Activated CD4-positive, CD25-positive, alpha-beta regulatory T cell treated with anti-CD3 and anti-CD28 coated beads, Interleukin-2, amount 50 U/mL, for 72 hours (primary cell): ENCODE measurements at regions not wholly inside any gene's neighbourhood (a gene's known extent, or its start where the extent isn't known, plus 50 kb on each side); places are given as distances from the start of the nearest gene placed in this dataset.
A peak's percentile ranks its signal among the peaks of the same experiment; 100 is the strongest.
"Not testable (repeated sequence)": the region's sequence is repeated elsewhere in the genome, so short reads cannot be mapped to it uniquely, and the experiment has no call there.

Experiments used
- DNase-seq: peaks from one replicate; pipeline ENCODE4 v3.0.0; 2021

DNA sequence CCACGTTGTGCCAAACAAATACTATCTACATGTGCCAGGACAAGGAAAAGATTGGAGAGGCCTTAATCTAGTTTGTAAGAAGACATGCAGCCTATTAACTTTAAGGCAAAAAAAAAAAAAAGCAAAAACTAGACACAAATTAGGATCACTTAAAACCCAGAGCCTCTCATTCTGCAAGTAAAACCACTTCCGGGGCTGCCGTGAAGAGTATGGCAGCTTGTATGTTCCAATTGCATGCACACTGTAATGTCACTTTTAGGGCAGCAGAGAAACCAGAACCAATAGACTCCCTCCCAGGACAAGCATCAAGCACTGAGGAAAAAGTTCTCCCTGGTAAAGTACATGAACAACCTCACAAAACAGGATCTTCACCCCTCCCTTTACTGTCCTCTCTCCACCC is 70.6 kb downstream of the RSL24D1 start:
- no peak for DNase-seq

DNA sequence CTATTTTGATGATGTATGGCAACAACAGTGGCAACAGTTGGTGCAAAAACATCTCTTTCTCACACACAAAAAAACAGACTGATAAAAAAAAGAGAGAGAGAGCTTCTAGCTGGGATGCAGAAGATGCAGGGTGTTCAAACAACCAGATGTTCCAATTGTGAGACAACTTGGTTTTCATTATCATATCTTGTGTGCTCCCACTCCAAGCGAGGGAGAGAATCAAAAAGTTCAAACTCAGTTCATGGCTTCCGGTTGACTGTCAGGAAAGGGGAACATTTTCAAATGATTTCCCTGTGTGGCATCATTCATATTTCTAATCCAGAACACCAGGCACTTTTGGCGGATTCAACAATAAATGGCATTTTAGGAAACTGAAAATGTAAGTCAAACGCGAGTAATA is 72.1 kb downstream of the RSL24D1 start:
- DNase-seq = no peak

DNA sequence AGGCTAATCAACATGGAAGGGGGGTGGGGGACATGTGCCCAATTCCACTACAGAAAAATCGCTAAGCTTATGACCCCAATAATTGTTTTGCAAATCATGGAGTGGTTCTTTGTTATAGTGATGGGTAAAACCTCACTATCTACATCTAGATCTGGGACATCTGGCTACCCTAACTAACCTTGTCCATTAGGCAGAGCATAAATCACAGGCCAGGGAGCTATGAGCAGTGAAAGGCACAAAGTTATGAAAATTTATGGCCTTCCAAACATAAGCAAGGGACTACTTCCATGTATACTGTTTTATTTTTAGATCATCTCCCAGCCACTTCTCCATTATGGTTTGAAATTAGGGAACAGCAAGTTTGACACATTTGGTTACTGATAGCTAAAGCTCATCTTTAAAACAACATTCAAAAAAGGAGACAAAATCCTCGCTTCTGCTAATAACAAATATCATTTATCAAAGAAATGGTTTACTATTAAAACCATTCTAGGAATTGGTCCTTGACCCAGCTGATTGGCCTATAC is 78.3 kb downstream of the RSL24D1 start:
- DNase-seq = no peak

DNA sequence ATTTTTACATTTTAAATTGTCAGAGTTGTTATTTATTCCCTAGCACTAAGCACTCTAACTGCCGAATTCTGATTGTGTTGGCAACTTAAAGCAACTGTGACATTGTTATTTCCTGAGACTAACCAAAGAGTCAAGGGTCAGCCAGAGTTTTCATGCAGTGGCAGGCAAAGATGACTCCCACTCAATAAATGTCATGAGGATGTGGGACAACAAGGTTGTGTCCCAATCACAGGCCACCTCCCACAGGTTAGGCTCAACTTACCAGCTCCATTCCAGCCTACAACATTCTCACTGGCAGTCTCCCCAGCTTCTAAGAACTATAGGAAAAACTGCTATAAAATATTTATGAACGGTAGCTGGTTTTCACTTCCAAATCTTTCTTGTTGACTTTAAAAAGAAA is 80.1 kb downstream of the RSL24D1 start:
- no peak for DNase-seq

DNA sequence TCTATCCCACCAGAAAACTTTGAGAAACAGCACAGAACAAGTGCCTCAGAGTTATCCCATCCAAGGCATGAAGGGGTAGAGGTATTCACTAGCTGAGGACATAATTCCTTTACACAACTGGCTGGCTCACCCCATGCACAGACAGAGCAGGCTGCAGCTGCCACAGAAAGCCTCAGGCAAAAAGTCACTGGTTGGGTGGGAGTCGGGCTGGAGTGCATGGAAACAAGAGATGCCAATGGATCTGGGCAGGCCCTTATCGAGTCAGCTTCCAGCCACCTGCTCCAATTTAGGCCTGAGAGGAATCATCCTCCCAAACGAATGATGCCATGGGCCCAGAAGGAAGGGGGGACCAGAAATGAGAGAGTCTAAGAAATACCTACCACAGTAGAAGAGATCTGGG is 83.0 kb downstream of the RSL24D1 start:
- DNase-seq = no peak

DNA sequence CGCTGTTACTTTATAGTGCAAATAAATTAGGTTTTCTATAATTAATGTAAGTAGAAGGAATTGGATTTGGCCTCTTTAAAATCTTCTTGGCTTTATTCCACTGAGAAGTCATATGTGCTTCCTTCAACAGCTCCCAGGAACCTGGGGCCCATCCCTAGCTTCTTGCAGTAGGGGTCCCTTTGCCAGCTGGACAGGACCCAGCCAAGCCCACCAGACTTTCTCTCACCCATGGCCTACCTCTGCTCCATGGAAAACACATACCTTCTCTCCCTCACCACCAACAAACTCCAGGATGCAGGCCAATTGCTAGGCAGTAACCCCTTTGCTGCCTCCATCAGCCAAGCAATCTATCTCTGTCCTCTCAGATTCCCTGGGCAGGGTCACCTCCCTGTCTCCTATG is 84.0 kb downstream of the RSL24D1 start:
- no peak for DNase-seq

DNA sequence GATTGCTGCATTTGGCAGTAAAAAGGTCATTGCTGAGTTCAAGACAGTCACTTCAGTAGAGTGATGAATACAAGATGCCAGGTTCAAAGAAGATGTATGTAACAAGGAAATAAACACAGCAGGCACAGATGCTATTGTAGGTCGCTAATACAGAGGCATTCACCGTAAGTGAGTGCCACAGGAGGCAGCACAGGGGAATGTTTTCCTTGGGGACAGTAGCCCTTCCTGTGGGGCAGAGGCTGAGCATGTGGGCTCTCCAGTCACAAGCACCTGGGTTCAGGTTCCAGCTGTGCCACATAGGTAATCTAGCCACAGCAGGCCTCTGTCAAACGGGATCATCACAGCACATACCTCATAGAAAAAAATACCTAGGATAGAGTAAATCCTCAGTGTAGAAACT is 86.3 kb downstream of the RSL24D1 start:
- DNase-seq = no peak

DNA sequence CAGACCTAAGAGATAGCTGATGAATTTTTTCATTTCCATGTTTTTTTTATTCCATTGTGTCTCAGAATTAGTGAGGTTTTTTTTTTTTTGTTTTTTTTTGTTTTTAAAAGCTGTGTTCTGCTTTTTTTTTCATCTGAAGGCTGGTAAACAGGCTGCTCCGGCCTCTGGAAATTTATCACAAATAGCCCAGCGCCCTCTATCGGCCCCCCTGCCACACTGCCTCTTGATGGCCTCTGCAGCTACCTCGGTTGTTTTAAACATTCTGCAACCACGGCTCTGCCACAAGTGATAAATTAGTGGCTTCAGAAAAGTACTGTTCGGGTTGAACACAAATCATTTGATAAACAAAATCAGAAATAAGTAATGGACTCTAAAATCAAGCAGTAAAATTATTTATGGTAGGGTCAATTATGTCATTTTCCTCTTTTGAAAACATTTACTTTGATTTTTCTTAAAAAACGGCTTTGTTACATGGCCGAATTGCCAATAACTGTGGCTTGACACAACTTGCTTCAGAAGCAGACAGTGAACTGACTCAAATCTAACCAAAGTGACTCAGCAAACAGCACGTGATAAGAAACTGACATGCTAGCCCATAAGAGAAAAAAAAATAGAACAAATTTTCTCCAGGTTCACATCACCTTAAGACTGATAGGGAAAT is 87.8 kb downstream of the RSL24D1 start:
- peak; percentile 57 for DNase-seq

DNA sequence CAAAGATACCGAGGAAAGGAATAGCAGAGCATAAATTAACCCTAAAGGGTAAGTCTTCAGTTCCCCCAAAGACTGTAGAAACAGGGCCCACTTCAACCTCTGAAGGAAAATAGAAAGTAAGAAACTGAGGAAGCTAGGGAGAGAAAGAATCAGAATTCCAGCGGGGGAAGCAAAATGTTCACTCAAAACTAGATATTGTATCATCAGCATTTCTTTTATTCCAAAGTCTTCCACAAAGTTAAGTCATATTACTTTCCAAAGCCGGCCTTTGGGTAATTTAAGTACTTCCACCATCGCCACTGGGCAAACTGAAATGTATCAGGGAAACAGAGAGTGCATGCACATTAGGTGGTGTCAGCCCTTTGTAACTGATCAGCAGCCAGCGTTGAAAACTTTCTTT is 88.3 kb downstream of the RSL24D1 start:
- no peak for DNase-seq

DNA sequence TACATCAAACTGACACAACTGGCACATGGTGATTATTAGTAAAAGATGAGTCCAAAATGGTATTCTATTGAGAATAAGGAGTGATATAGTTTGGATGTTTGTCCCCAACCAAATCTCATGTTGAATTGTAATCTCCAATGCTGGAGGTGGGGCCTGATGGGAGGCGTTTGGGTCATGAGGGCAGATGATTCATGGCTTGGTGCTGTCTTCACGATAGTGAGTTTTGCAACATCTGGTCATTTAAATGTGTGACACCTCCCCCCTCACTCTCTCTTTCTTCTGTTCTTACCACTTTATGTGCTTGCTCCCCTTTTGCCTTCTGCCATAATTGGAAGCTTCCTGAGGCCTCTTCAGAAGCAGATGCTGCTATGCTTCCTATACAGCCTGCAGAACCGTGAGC is 90.6 kb downstream of the RSL24D1 start:
- no peak for DNase-seq

DNA sequence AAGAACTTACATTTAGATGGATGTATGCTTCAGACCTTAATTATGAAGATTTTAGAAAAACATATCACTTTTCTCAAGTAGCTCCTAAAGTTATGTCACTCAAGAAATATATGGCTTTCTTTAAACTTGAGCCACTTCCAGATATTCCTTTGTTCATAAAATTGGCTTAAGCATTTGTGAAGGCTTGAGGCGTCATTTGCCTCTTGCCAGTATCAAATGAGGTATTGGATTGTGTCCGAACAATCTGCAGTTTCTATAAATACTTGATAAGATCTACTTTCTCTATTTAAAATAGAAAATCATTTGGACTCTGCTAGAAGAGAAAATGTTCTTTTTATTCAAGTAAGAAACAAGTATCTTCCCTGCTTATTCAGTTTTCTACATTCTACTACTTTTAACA is 102.6 kb downstream of the RSL24D1 start:
- DNase-seq = no peak

DNA sequence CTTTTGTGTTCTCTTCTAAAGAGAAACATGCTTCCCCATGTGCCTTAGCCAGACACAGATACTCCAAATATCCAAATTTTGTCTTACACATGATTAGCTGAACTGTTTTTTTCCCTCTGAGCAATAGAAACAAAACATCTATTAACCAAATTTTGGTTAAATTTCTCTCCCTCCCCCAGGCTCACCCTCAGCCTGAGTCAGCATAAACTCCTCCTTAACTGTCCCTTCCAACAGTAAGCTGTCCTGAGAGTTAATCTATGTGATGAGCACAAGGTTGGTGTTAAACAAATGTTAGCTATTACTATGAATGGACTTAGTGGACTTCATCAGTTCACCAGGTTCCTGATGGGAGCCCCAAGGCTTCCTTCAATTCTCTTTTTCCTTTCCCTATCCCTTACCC is 108.5 kb downstream of the RSL24D1 start:
- no peak for DNase-seq

DNA sequence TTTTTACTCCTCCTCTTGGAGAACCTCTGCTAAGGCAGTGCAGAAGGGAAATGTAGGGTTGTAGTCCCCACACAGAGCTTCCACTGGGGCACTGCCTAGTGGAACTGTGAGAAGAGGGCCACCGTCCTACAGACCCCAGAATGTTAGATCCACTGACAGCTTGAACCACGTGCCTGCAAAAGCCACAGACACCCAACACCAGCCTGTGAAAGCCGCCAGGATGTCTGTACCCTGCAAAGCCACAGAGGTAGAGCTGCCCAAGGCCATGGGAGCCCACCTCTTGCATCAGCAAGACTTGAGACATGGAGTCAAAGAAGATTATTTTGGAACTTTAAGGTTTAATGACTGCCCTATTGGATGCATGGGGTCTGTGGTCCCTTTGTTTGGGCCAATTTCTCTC is 112.1 kb downstream of the RSL24D1 start:
- no peak for DNase-seq

DNA sequence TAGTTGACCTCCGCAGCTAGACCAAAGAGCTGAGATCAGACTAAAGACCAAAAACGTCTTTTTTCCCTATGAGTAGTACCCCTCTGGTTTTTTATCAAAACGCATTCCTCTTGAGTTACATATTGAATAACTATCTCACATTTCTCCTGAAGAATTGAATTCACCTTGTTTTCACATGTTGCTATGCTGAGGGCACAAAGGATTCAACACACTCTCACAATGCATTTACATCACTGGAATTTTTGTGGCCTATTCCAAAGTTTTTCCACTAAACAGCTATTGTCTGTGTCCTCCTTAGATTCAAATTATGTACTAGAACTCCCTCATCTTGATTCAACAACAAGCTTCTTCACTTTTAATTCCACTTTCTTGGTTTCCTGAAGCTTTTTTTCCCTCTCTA is 112.5 kb downstream of the RSL24D1 start:
- DNase-seq = no peak

DNA sequence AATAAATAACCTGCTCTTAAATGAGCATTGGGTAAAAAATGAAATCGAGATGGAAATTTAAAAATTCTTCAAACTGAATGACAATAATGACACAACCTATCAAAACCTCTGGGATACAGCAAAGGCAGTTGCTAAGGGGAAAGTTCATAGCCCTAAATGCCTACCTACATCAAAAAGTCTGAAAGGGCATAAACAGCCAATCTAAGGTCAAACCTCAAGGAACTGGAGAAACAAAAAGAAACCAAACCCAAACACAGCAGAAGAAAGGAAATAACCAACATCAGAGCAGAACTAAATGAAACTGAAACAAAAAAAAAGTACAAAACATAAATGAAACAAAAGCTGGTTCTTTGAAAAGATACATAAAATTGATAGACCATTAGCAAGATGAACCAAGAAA is 119.7 kb downstream of the RSL24D1 start:
- not testable (repeated sequence) for DNase-seq

DNA sequence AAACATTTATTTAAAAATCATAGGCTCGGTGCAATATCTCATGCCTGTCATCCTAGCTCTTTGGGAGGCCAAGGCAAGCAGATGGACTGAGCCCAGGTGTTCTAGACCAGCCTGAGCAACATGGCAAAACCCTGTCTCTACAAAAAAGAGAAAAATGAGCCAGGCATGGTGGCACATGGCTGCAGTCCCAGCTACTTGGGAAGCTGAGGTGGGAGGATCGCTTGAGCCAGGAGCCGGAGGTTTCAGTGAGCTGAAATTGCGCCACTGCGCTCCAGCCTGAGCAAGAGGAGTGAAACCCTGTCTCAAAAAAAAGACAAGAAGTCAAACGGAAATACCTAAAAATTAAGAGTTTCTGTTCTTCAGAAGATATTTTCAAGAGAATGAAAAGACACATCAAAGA is 122.3 kb downstream of the RSL24D1 start:
- DNase-seq = no peak

DNA sequence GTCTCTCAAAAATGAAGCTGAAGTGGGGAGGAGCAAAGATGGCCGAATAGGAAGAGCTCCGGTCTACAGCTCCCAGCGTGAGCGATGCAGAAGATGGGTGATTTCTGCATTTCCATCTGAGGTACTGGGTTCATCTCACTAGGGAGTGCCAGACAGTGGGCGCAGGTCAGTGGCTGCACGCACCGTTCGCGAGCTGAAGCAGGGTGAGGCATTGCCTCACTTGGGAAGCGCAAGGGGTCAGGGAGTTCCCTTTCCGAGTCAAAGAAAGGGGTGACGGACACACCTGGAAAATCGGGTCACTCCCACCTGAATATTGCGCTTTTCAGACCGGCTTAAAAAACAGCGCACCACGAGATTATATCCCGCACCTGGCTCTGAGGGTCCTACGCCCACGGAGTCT is 132.8 kb downstream of the RSL24D1 start:
- not testable (repeated sequence) for DNase-seq

DNA sequence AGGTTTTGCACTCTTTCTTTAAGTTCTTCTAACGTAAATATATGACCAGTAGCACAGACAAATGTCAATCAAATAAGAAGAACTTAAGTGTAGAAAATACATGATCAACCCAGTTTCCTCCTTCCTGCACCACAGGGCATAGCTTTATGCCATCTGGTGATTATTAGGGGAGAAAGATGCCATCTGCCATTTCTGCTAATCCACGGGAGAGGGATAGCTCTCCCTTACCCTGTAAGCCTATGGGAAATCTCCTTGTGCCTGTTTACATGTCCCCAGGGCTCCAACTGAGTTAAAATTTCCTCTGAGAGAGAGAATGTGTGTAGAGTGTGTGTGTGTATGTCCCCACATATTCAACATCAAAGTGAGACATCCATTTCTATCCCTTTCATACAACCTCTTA is 135.9 kb downstream of the RSL24D1 start:
- no peak for DNase-seq

DNA sequence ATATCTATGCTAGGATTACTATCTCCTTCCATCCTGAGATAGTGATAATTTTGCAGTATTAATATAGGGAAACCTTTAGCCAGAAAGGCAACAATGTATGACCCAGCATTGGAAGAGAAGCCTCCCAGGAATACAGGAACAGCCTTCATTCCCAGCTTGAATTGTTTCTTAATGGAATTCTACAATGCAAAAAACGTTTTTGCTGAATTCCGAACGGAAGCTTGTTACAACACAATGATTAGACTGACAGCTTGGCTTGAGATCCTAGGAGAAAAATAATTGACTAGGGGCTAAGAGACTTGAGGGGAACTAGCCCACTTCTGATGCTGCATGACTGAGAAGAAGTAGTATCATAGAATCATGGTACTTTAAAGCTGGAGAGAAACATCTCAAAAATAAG is 140.2 kb downstream of the RSL24D1 start:
- DNase-seq = no peak

DNA sequence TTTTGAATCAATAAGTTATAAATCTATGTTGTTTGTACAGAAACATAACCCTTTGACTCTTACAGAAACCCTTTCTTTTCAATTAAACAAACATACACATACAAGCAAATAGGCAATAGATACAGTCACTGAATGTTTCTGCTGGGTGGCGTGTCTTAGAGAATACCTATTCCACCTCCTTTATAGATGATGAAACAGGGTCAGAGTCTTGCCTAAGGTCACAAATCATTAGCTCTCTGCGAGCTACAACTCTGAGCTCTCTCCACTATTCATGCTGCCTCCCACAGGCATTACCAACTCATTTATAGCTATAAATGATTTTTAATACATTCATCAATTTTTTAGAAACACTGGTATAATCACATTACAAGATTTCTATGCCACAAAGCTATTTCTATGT is 152.6 kb downstream of the RSL24D1 start:
- DNase-seq = no peak

DNA sequence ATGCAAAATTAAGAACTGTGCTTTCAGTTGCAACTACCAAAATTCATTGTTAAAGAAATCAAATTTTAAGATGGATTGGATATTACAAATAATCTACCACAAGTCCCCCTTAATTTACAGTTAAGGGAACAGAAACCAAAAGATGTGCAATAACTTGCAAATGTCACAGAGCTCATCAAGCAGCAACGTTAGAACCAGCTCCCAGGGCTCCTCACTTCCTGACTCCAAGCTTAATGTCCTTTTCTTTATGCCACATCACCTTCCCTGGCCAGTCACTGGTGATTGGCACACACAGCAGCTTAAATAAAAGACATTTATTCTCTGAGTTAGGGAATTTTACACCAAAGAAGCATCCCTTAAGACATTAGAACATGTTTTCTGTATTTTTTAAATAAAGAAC is 159.7 kb downstream of the RSL24D1 start:
- DNase-seq = no peak

DNA sequence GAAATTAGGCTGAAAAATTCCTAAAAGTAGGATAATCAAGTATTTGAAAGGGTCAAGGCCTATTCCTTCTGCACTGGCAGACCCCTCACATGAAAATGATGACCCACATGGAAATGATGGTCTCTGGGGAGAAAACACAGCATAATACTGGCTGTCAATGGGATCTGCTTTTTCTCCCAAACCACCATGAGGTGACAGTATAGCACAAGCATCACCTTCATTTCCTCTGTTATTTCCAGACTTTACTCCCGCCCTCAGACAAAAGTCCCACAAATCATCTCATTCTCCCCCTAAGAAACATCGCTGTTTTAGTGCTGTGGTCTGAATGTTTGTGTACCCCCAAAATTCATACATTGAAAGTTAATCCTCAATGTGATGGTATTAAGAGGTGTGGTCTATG is 161.0 kb downstream of the RSL24D1 start:
- DNase-seq = no peak

DNA sequence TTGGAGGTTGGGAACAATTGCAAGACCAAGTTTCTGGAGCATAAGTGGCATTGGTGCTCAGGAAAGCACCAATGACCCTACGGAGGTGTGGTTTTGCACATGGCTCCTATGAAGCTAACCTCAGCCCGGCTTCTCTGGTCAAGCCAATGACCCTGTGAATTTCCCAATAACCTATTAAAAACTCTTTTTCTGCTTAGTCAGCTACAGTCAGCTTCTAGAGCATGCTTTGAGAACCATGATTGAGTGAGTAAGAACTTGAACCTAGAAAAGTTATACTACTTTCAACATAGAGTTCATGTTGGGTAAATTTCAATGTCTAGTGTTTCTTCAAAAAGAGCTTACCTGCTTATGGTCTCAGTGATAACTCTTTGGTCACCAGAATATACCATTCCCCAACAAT is 163.2 kb downstream of the RSL24D1 start:
- no peak for DNase-seq

DNA sequence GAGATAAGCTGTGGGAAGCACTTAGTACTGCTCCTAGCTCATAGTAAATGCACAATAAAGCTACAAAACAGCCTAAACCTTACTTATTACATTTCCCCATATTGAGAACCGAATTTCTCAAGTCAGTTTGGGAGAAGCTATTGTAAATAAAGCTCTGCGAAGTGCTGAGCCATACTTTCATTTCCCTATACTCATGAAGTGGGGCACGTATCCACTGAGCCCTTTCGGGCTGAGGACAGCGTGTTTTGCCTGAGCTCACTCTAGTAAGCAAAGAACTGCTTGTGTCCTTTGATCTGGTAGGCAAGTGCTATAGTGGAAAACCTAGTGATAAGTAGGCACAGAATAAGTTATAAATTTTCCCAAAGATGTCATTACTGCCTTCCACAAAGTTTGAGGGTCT is 165.0 kb downstream of the RSL24D1 start:
- no peak for DNase-seq

DNA sequence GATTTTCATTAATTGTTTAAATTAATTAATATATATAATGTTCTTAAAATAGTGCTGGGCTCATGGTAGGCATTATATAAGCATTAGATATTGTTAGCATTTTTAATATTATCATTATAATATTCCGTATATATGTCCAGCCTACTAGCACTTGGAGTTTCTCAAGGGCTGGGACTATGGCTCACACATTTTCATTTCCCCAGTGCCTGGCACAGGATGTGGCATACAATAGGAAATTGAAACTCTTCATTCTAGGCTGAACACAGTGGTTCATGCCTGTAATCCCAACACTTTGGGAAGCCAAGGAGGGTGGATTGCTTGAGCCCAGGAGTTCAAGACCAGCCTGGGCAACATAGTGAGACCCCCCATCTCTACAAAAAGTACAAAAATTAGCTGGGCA is 170.4 kb downstream of the RSL24D1 start:
- no peak for DNase-seq

DNA sequence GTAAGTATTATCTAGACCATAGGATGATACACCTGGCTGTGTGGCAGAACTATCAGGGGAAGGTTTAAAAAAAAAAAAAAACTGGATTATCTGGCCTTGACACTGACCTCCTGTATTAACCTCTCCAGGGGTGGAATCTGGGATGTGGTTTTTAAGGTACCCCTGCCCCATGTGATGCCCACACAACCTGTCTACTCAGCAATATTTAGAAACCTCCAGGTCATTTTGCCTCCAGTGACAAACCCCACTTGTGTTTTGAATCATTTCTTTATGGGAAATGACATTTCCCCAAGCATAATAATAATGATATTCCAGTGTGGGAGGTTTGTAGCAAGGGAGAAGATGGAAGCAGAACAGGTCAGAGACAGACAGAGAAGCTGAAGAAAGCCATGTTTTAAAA is 179.1 kb downstream of the RSL24D1 start:
- no peak for DNase-seq
